Globus pallidus (tissue), 1 donor: ENCODE measurements at regions not wholly inside any gene's neighbourhood (a gene's known extent, or its start where the extent isn't known, plus 50 kb on each side); places are given as distances from the start of the nearest gene placed in this dataset.

ENCODE experiments used
- DNase-seq: peaks from one replicate; pipeline ENCODE4 v3.0.0-alpha.2; 2015; ENCODE audit warnings: low spot score

DNA sequence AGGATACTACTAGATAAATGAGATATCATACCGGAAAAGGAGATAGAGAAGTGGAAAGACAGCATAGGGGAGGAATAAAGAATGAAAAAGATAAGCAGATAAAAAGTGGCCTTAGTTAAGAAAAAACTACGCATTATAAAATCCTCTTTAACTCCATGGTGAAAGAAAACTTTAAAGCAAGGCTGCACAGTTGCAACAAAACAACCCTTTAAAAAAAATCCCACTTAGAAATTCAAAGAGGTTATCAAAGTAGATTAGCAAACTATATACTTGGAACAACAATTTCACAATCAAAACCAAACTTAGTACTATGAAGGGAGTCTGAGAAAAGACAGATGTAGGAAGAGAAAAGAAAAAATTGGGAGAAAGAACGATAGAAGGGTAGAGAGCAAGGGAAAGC lies 133.4 kb upstream of the OSR1 start:
- DNase-seq = no peak

DNA sequence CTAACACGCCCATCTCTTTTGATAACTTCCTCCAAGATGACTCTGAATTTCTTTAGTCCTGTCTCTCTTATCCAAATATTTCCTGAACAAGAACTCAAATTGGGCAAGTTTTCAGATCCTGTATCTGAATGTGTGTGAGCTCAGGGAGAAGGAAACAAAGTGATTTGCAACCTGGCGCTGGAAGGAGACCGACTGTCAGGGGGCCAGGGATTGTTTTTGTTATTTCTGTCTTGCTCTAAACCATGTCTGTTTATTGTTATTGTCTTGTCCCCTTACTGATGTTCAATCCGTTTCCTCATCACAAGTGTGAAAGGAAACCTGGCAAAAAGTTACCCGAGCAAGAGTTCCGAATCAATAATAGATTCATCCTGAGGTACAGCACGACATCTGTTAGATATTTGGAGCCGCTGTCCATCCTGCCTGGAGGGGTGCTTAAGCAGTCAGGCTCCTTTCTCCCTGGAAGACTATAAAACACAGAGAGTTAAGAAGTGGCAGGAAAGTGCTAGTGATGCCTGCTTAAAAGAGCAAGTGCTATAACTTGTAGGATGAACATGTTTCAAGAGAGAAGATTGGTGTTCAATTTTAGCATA lies 132.5 kb upstream of the OSR1 start:
- DNase-seq = no peak

DNA sequence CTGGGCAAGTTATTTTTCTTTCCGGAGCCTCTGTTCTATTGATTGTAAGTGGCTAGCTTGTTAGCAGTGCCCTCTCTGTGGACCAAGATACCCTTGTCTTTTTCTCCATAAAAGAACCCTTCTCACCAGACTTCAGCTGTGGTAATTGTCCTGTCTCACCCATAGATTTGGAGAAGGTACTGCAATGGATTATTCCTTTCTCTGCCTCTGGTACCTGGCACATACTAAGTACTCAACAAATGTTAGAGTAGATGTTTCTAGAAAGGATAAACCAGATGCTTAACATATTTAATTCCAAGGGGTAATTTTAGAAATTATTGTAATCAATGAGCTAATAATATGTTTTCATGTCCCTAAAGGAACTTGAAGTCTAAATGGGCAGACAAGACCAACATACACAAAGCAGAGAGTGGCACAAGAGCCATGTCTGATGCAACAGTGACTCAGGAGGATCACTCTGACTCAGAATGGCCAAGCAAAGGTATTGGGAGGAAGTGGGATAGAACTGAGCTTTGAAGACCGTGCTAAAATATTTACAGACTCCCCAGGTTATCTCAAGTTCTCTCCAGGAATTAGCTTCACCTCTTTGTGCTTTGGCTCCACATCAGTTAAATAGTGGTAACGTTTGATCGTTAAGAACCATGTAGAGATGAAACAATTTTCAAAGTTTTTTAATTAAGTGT lies 129.7 kb upstream of the OSR1 start:
- no peak for DNase-seq

DNA sequence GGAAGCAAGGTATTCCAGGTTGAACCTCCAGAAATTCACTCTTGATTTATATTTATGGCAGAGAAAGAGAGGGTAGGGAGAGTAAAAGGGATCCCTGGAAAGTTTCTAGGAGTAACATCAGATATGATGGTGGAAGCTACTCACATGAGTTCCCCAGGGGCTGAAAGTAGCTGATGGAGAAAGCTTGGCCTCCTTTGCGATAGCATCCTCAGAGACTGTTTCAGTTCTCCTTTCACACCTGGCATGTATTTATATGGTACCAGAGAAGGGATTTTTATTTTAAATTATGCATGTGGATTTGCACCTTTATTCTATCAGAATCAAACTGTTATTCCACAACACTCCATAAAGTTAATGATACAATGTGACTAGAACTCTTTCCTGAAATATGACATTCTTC lies 126.3 kb upstream of the OSR1 start:
- no peak for DNase-seq

DNA sequence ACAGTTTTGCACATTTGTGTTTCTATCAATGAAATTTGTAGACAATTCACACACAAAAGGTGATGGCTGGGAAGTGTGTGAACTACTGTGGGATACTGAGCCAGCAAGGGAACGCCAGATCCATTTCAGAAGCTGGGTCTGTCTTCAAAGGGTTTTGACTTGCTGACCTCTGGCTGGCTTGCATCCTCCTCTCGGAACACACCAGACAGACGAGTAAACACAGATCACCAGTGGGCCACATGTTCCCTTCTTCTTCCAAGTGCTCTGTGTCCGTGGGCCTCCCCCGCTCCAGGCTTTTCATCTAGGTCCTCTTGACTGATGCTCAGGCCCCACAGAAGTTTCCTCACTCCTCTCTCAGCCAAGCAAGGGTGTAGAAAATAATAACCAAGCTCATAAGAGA lies 122.2 kb upstream of the OSR1 start:
- DNase-seq = no peak

DNA sequence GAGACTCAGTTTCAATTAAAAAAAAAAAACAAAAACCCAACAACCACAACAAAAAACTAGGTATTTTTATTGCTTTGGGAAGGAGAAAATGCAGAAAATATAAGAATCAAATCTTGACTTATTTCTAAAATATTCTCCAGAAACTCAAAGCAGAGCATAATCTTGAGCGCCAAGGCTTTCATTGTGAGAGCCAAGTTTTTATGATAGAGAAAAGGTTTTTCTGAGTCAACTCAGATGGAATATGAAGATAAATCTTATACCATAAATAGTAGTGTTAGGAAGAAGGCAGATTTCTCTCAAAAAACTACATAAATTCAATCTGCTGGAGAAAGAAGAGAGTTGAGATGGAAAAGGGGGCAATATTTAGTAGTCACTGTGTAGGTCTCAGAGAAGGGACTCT lies 121.2 kb upstream of the OSR1 start:
- DNase-seq = no peak

DNA sequence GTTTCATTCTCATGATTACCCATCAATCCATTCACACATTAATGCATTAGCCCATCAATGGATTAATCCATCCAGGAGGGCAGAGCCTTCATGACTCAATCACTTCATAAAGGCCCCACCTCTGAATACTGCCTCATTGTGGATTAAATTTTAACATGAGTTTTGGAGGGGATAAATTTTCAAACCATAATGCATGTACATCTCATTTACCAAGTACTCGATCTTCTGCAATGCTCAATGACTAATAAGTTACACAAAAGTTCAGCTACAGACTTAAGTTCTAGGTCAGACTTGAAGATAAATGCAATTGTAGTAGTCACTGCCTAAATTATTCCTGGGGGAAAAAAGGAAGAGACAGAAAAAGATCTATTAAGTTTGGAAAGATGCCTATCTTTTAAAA lies 120.0 kb upstream of the OSR1 start:
- no peak for DNase-seq

DNA sequence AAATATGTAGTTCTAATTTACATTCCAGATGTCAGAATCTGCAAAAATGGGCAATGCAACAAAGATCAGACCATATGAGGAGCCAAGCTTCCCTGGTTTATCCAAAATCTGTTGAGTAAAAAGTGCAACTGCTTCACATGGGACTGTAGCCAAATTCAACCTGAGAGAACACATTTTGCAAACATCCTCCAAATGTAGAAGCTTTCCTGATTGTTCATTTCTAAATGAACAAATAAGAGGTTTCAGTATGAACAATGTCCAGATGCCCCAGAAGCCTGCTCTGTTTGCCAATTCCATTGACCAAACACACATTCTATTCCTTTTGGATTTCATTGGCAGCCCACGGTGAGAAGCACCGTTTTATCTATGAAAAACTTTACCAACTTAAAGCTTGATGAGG lies 117.9 kb upstream of the OSR1 start:
- DNase-seq = no peak

DNA sequence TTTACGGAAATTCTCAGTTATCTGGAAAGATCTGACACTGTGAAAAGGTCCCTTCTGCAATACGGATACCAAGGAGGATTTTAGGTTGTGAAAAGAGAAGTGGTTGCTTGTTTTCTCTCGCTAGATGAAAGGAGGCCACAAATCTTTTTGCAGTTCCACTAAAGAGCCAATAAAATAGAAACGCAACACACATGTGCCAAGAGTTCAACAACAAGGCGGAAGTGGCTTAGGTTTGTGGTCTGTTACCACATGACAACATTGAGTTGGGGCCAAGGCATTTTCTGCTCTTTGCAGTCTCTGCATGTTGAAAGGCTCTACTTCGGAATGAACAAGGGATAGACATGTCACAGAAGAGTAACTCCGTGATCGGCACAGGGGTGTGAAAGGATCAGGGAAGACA lies 115.7 kb upstream of the OSR1 start:
- DNase-seq = peak; percentile 63

DNA sequence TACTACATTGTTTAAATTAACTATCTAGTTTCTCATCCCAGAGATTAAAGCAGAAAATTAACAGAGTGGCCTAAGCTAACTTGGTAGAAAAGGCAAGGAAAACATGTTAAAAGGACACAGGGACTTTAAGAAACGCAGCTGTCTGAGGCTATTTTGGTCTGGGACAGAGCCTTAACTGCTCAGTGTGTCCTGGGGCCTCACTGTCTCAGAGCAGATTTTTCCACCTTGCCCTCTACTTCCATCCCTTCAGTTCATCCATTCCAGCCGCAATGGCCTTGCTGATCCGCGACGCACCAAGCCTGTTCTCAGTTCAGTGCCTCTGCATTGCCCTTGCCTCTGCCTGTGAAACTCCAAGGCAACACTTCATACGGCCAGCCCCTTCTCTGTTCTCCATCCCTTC lies 114.9 kb upstream of the OSR1 start:
- DNase-seq = no peak

DNA sequence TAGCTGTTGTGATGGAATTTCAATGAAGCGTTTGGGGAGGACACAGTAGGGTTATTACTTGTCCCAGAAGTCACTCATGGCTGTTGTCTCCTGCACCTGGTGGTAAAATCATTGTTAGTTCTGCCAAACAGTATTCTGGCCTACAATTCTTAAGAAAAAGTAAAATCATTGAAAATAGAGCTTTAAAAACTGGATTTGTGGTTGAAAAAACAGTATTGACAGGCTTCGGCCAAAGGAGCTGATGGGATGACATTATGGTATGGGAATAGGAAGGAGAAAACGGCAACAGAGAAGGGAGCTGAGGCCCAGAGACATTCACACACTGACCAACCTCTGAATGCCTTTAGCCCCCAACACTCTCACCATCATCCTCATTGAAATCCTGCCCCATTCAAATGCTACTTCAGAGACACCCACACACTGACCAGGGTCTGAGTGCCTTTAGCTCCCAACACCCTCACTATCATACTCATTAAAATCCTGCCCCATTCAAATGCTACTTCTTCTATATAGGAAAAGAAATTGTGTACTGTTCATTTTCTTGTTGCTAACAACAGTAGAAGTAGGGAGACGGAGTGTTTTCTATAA lies 114.1 kb upstream of the OSR1 start:
- DNase-seq = no peak

DNA sequence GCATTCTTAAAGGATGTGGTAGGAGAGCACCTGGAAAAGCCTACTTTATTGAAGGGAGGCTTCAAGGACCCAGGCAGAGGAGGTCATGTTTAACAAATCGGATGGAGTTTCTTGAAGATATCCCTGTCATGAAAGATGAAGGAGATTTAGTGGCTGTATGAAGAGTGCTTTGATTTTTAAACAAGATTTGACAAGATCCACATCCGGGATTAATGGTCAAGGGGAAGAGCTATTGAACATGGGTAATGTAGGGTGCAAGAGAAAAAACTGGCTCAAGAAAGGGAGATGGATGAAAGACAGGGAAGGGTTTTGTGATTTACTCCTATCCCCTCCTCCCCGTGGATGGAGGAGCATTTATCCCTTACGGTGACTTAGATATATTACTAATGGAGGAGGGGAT lies 113.1 kb upstream of the OSR1 start:
- DNase-seq = no peak

DNA sequence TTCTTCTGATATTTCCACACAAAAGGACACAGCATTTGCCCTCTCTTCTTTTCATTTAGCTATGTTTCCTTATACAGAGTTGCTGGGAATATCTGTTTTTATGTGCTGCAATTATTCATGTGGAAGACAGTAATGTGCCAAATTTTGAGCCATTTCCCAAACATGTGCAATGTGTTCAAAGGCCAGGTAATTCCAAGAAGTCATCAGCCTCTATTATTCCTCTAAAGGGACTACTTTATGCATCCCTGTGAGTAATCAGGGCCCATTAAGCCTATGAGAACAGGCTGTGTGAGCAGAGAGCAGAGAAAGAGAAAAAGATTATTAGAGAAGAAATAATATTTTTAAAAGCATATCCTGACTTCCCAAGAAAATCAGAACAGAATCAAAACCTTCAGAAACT lies 107.6 kb upstream of the OSR1 start:
- DNase-seq = no peak

DNA sequence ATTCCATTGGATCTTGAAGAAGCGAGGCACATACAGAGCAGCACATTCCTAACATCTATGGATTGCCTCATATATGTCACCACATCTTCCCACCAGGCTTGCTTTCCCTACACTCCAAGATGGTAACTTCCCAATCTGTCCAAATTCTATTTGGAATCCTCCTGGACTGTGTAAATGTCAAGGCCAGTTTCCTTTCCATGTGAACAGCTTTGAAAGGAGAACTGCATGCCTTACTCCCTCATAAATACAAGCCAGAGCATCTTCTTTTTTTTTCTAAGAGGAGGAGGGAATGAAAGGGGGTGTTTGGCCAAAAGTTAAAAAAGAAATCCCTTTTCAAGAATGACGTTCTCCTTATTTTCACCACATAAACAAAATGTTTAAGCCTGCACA lies 103.8 kb upstream of the OSR1 start:
- no peak for DNase-seq

DNA sequence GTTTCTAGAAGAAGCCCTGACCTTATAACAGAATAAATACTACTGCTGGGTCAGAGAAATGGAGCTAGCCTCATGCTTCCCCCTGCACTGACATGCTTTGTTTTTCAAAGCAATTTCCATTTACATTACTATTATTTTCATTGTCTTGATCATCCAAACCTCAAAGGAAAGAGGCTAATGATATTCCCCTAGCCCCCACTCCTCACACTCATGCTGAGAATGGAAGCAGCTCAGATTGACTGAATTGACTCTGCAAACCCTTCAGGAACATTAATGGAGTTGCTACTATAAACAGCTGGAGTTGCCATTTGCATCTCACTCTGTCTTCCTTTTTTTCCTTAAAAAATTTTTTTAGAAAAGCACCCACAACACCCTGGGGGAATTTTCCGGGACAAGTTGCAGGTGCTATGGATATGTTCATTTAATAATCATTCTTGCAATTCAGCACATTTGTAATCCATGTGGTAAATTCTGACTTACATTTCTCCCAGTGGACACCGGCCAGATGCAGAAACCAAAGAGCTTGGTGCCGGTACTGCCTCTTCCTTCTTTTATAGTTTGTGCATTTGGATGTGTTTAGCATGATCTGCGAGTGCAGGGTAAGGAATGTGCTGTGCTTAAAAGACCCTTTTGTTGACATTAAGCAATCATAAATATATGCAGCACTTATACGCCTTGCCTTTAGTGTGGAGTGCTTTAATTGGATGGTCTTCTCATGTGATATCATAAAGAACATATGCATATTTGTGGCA lies 103.3 kb upstream of the OSR1 start:
- DNase-seq = no peak

DNA sequence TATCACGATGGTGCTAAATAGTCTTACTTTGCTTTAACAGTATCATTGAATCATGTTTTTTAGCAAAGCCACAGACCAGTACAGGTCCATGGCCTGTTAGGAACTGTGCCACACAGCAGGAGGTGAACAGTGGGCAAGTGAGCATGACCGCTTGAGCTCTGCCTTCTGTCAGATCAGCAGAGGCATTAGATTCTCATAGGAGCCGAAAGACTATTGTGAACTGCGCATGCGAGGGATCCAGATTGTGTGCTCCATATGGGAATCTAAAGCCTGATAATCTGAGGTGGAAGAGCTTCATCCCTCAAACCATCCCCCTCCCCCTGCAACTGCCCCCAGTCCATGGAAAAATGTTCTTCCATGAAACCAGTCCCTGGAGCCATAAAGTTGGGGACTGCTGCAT lies 102.3 kb upstream of the OSR1 start:
- DNase-seq = no peak

DNA sequence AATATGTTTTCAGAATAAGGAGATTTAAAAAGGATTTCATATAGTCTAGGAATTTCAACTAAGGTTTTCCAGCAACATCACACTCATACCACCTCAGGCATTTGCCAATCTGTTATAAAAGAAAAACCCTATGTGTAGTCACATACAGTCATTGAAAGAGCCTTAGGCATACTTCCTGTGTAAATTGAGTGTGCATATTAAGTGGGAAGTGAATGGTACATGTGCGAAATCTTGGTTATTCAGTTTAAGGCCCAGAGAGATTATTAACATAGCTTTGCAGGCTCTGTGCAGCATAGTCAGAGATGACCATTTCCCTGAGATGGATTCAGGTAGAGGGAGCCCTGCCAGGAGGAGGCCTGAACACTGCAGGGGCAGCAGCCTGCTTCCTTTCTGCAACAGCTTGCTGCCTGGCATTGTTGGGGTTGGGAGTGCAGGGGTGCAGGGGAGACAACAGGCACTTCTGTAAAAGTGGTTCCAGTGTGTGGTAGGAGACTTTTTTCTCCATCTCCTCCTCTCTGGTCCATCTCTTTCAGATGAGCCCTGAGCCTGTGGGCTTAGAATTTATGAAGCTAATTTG lies 100.1 kb upstream of the OSR1 start:
- DNase-seq = no peak

DNA sequence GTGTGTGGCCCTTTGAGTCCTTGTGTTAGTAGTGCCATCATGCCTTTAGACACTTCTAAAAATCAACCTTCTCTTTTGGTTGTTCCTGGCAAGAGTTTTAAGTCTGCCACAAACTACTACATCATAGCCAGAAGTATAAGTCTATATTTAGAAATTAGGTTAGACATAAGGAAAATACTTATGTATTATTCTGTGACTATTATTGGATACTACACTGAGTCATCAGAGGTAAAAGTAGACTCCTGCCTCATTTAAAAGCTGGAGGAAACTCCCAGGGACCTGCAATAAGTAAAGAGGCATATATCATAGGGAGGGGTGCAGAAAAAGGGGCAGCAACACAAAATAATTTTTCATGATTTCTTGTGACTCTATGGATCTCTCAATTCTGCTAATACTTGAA lies 99.4 kb upstream of the OSR1 start:
- no peak for DNase-seq

DNA sequence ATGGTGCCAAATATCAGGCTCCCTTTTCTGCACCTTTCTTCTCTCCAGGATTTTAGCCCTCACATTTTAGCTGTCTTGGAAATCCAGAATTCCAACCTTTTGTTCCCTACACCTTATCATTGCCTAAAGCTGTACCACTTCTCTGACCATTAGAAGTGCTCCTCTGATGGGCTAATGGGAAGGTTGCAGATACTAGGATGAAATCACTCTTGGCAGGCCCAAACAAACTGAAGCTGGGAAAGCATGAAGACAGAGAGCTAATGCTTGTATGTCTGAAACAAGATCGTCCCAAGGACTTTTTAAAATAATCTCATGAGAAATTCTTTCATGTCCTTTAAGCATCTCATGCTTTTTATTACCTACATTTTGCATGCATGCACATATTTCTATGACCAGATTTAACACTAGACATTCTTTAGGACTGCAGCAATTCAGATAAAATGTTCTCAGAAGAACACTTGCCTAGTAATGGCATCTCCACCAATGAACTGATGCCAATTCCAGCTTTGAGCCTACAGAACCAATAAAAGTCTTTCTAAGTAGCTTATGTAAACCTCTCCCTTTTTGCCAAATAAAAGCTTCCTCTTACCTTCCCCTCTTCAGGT lies 98.4 kb upstream of the OSR1 start:
- DNase-seq = no peak

DNA sequence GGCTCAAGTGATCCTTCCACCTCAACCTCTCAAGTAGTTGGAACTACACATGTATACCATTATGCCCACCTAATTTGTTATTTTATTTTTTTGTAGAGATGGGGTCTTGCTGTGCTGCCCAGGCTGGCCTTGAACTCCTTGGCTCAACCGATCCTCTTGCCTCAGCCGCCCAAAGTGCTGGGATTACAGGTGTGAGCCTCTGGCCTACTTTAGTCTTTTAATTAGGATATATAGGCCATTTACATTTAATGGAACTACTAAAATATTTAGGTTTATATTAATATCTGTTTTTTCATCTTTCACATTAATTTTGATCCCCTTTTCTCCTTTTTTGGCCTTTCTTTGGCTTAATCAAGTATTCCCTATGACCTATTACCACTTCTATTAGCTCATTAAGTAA lies 95.7 kb upstream of the OSR1 start:
- no peak for DNase-seq

DNA sequence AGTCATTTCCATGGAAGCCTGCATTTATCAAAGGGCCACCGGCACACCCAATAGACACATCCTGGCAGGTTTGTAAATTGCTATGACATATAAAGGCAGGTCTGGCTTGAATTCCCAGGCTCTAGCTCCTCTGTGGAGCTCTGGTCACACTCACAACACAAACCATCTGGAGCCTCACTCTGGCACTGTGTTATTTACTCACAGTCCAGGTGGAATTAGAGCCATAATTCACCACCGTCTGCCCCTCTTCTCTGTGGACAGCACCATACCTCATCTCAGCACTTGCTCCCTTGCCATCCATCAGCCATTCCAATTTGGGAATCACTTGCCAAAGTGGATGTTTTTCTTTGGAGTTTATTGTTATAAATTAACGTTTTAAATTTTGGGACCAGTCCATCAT lies 84.3 kb upstream of the OSR1 start:
- DNase-seq = no peak

DNA sequence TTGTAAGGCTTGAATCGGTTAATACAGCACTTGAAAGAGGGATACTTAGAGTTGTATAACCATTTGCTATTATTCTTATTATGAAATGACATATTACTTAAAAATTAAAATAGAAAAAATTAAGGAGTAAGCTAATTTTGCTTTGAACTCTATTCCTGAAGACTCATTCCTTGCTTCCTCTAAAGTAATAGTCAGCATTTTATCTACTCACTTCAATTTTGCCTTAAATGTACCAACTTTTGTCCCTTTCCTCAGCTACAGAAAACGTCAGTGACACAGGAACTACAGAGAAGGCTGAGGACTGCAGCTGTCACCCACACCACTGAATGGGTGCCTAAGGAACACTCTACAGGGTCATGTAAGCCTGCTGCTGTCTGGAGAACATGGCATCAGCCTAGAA lies 80.7 kb upstream of the OSR1 start:
- DNase-seq = no peak

DNA sequence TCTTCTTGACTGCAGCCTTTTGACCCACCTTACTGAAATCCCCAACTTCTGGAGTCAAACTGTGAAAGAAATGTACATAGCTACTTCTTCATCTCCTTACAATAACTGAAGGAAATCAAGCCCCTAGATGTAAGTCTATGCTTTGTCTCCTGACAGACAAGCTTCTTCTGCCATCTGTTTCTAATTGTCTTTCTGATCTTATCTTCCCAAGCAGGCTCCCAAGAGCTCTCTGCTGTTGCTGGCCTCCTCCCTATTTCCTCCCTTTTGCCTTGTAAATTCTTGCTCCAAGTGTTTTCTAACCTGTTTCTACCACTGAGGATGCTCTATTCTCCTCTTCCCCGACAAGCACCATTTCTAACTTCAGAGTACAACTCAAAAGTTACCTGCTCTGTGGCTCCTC lies 77.4 kb upstream of the OSR1 start:
- no peak for DNase-seq
